GM18909 (cell line): ENCODE measurements at regions not wholly inside any gene's neighbourhood (a gene's known extent, or its start where the extent isn't known, plus 50 kb on each side); places are given as distances from the start of the nearest gene placed in this dataset.

Experiments
- ATAC-seq: cut with Tn5 transposase; IDR thresholded peaks from one replicate; pipeline ENCODE4 v1.9.1; 2021; ENCODE audit warnings: mild to moderate bottlenecking; ENCODE audit not compliant: unreplicated experiment, poor library complexity

GRCh38 chr5:28575368-28575767 lies 1537.0 kb upstream of the CDH9 start:
- ATAC-seq, result no peak

GRCh38 chr5:28574606-28575005 lies 1536.2 kb upstream of the CDH9 start:
- ATAC-seq, result no peak

DNA sequence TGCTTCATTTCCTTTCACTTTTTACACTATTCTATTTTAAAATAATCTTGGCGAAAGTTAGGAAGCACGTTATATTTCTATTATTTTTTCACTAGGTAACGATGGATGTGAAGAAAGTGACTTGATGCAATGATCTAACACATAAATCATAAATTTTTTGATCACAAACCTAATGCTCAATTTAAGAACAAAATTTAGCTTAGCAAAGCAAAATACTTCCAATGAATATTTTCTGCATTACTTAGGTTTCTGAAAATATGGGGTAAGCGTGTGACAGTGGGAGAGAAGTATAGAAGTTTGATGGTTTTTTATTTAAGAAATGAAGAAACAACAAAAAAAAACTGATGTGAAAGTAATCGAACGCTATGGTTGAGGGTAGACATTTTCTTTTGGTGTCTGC lies 1528.7 kb upstream of the CDH9 start:
- ATAC-seq, result no peak

- no peak for ATAC-seq
These were observed 1523.1 kb upstream of the CDH9 start for GRCh38 chr5:28561522-28561921.

- ATAC-seq, result no peak
These were observed 1519.8 kb upstream of the CDH9 start for GRCh38 chr5:28558196-28558595.

DNA sequence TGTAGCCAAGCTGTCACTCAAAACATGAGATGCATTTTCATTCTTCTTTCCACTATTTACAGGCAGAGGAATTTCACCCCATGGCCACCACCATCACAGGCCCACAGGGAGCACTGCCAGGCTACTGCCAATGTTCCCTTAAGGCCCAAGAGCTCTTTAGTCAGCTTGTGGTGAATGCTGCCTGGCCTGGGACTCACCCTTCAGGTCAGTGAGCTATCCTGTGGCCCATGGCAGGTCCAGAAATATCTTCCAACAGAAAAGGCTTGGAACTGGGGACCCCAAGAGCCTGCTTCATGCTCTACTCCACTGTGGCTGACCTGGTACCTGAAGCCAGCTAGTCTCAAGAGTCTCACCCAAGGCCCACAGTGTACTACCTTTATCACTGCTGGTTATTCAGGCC lies 1518.7 kb upstream of the CDH9 start:
- no peak for ATAC-seq

GRCh38 chr5:28549588-28549987 lies 1511.2 kb upstream of the CDH9 start:
- no peak for ATAC-seq

GRCh38 chr5:28548856-28549255 lies 1510.5 kb upstream of the CDH9 start:
- no peak for ATAC-seq

- ATAC-seq, result no peak
These were observed 1506.1 kb upstream of the CDH9 start for GRCh38 chr5:28544501-28544900.

- ATAC-seq, result no peak
These were observed 1505.2 kb upstream of the CDH9 start for GRCh38 chr5:28543473-28544098.

GRCh38 chr5:28542987-28543386 lies 1504.6 kb upstream of the CDH9 start:
- ATAC-seq, result no peak

- no peak for ATAC-seq
These were observed 1485.7 kb upstream of the CDH9 start for GRCh38 chr5:28523888-28524635.

DNA sequence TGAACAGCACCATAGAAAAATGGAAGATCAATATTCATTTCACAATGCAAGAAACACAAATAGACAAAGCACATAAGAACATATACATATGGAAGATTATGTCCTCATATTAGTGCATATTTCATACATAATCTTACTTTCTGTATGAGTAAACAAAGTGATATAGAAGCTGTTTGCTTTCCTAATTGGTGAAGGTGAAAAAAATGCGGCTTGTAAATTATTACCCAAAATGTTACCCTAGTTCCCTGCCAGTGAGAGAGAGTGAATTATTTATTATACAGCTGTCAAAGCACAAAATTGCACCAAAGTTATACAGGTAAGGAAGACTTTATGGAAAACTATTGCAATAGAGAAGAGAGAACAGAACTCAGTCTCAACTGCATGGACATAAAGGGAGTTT lies 1485.0 kb upstream of the CDH9 start:
- ATAC-seq, result no peak

GRCh38 chr5:28517691-28518090 lies 1479.3 kb upstream of the CDH9 start:
- no peak for ATAC-seq

DNA sequence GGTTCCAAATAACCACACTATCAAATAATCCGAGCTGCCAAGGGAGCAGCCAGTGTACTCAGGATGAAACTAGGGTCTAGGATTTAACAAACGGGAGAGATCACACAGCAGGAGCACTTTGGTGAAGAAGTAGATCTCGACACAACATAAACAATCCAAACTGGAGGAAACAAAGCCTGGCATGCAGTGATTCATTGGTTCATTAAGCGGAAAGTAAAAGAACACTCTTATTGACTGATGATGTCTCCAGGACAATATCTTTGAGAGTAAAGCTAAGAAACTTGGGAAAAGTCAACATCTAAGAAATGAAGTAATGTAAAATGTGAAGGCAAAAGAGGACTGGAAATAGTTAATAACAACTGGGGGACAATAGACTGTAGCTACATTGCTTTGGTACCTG lies 1478.3 kb upstream of the CDH9 start:
- ATAC-seq, result no peak

DNA sequence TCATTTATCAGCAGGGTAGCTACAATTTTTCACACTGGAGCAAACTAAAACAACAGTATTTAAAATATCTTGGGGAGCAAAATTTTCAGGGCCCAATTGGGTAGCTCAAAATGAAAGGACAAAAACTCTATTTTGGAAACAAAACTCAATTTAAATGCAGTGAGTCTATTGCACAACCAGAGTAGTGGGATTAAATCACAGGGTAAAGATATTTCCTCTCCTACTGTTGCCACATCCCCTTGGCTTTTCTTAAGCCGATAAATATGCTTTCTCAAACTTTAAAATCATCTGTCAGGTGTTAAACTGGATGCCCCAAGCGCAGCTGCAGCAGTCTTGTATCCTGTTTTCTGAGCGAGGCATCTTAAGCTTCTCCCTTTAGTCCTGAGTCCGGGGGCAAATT lies 1474.3 kb upstream of the CDH9 start:
- ATAC-seq, result no peak

DNA sequence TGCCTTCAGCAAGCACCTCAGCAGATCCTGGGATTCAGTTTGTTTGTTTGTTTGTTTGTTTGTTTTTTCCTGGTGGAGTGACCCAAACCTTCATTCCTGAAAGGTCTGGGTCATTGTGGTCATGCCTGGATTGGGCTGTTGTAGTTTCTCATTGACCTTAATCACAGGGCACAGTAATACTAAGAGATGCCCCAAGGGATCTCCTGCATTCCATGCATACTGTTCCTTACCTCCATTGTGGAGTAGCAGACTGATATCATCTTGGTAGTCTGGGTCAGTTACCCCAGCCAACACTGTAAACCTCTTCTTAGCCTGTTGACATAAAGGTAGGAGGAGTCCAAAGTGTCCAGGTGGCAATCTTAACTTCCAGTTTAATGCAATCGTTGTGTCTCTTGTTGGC lies 1466.7 kb upstream of the CDH9 start:
- no peak for ATAC-seq

DNA sequence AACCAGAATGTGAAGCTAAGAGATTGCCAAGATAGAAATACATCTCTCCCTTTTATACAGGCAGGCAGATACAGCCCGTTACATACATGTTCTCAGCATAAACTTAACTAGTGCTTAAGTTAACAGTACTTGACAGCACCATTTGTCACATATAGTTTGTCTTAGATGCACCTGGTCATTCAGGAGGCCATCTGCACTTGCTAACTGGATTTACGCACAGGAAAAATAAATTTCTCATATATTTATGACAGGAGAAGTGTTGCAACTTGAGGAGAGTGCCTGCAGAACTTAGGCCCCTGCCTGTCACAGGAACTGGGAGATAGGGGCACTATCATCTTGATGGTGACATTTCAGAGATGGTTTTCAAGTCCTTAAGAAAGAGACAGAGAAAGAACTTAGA lies 1462.1 kb upstream of the CDH9 start:
- no peak for ATAC-seq

- ATAC-seq, result no peak
These were observed 1461.4 kb upstream of the CDH9 start for GRCh38 chr5:28499766-28500290.

DNA sequence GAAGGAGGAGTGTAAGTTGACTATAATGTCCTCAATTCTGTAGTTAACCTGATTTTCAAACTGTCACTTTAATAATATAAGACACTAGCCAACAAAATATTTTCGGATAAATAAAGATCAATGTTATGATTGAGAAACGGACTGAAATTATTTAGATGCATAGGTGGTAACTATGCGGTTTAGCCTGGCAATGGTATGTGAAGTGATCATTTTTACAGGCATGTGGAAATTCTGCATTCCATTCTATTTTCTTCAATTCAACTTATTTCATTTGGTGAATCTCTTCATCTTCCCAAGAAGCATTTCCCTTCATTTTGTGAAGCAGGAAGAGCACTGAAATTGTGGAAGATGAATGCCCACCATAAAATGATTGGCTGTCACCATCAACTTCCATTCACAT lies 1457.5 kb upstream of the CDH9 start:
- no peak for ATAC-seq

DNA sequence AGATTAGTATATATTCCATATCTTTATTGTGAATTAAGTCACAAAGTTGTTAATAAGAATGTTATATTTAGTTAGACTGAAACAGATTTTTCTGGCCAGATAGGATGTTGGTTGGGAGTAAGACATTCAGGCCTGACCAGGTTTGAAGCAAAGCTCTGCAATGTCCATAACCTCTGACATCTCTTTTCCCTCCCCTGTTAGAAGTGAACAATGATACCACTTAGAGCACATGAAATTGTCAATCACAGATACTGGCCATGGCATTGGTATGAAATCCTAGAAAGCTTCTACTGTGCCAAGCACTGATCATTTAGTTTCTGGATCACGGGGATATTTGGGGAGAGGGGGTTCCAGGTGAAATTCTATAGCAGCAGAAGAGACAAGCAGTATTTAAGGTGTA lies 1455.1 kb upstream of the CDH9 start:
- ATAC-seq, result no peak

- ATAC-seq, result no peak
These were observed 1450.4 kb upstream of the CDH9 start for GRCh38 chr5:28488752-28489151.
